Lower leg skin (tissue), 4 donors: ENCODE measurements at regions not wholly inside any gene's neighbourhood (a gene's known extent, or its start where the extent isn't known, plus 50 kb on each side); places are given as distances from the start of the nearest gene placed in this dataset.

Source experiments
- DNase-seq, 2 donors: peaks; one replicate each; pipeline ENCODE4 v3.0.0-alpha.2; 2019; ENCODE audit warnings: low spot score in 2 of 2
- H3K4me3 ChIP-seq: fragments of 200-600 bp; sonication (generic); 2 replicates; pipeline ENCODE4 v1.5.1; 2017; ENCODE audit warnings: mild to moderate bottlenecking, low read depth; ENCODE audit not compliant: poor library complexity, severe bottlenecking
- CTCF ChIP-seq, 3 donors: fragments of 450-650 bp; IDR thresholded peaks; one replicate each; pipeline ENCODE4 v1.5.1; 2016; ENCODE audit warnings: antibody characterized with exemption in 3 of 3, mild to moderate bottlenecking in 3 of 3, moderate library complexity in 2 of 3
- POLR2A ChIP-seq, 2 donors: fragments of 450-650 bp; IDR thresholded peaks; one replicate each; pipeline ENCODE4 v1.6.1; 2016 to 2017; ENCODE audit warnings: antibody characterized with exemption in 2 of 2, mild to moderate bottlenecking in 1 of 2, moderate library complexity in 1 of 2
- WGBS, 2 donors: methylation state at CpG; one replicate each; pipeline ENCODE4 v1.1.5; 2018; 5-methylcytosine and 5-hydroxymethylcytosine counted together
- intact Hi-C: fragments of 100-400 bp; cut with DNase I; formaldehyde crosslinking; loops from one replicate; pipeline ENCODE4 v1.15.0; 2023; ENCODE audit warnings: low total_unique reads

- TF ChIP-seq POLR2A (IDR thresholded peaks at IDR 0.05): no peak
- TF ChIP-seq CTCF (IDR thresholded peaks at IDR 0.05): no peak
- DNase-seq: no peak
- H3K4me3 ChIP-seq: no peak overlapping the region
- WGBS, 2 donors: 69 to 73% methylated on average over 3 of the region's 3 CpGs
- intact Hi-C loops: no loop called here
Observed at GRCh38 chr7:136251826-136252225, 274.7 kb upstream of the MTPN start.

DNA sequence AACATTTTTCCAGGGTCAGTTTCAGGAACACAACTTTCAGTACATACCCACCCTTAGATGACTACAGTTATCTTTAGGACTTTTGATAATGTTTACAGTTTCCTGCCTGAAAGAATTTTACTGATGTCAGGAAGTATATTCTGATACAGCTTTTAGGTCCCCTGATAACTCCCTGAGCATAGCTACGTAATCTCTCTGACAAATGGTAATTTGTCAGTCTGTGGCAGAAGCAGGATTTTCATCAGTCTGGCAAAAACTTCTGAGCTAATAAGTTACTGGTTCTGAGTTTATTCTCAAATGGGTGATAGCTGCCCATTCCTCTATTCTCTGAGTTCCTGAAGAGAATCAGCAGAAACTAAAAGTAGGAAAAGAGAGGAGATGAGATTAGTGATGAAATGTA is 270.1 kb upstream of the MTPN start:
- no peak overlapping the region for H3K4me3 ChIP-seq
- intact Hi-C loops: no loop called here
- no peak for TF ChIP-seq CTCF (IDR thresholded peaks at IDR 0.05)
- TF ChIP-seq POLR2A (IDR thresholded peaks at IDR 0.05): no peak
- DNase-seq: no peak
- WGBS, 2 donors: 40 to 61% methylated on average over 1 of the region's 1 CpG

DNA sequence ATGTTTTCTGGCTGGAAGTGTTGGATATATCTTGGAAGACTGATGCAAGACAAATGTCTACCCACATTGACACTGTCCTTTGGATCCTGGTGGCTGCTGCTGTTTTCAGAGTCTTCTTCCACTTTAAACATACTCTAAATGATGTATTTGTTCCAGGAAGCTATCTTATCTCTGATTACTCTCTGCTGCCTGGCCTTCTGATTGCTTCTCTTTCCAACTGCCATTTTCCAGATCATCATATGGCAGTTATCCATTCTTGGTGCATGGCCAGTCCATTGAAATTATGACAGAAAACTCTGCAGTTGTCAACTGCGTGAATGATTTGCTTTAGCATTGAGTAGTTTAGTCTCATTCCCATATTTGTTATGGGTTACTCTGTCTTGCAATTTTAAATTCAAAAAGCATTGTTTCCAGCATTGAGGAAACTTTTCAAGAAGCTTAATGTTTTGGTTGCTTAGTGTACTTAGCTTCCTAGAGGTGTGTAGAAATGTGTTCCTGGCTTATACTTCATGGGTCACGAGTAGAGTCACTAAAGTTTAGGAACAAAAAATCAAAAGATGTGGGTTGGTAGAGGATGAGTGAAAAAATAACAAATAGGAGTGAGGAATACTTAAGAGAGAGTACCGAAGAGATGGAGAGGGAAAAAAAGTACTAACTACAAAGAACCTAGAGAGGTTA is 268.3 kb upstream of the MTPN start:
- TF ChIP-seq POLR2A (IDR thresholded peaks at IDR 0.05): no peak
- H3K4me3 ChIP-seq: no peak overlapping the region
- intact Hi-C loops: no loop called here
- 62 to 70% methylated on average over 3 of the region's 3 CpGs for WGBS, 2 donors
- no peak for DNase-seq

GRCh38 chr7:136234040-136234439 is 256.9 kb upstream of the MTPN start:
- H3K4me3 ChIP-seq: no peak overlapping the region
- intact Hi-C loops: no loop called here
- TF ChIP-seq CTCF (IDR thresholded peaks at IDR 0.05) (no peak), POLR2A (IDR thresholded peaks at IDR 0.05) (no peak)
- no peak for DNase-seq

DNA sequence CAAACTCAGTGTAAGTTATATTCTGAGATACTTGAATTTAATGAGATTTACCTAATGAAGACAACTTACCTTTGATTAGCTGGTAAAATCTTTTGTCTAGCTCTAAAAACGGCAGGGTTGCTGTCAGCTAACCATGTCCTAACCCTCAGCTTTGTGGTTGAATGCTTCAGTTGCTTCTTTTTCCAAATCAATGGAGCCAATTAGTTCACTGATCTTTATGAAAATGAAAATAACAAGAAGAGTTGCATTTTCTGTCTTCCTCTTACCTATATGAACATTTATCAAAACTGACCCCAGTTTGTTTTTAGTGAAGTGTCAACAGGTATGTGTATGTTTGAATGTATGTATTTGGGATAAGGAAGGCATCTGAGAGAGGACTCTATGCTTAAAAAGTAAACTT is 253.1 kb upstream of the MTPN start:
- TF ChIP-seq CTCF (IDR thresholded peaks at IDR 0.05) (no peak), POLR2A (IDR thresholded peaks at IDR 0.05) (no peak)
- WGBS, 2 donors: 60 to 72% methylated on average over 1 of the region's 1 CpG
- no peak for DNase-seq
- intact Hi-C loops: no loop called here
- H3K4me3 ChIP-seq: no peak overlapping the region

GRCh38 chr7:136229790-136230189 is 252.6 kb upstream of the MTPN start:
- 93 to 98% methylated on average over 1 of the region's 1 CpG for WGBS, 2 donors
- intact Hi-C loops: no loop called here

More at GRCh38 chr7:136229790-136230189, 252.6 kb upstream of the MTPN start:
- no peak overlapping the region for H3K4me3 ChIP-seq
- TF ChIP-seq CTCF (IDR thresholded peaks at IDR 0.05) (no peak), POLR2A (IDR thresholded peaks at IDR 0.05) (no peak)
- no peak for DNase-seq
